WTC11 (cell line): ENCODE measurements at regions not wholly inside any gene's neighbourhood (a gene's known extent, or its start where the extent isn't known, plus 50 kb on each side); places are given as distances from the start of the nearest gene placed in this dataset.

Experiments used
- ATAC-seq: fragments of 200-7000 bp; cut with Tn5 transposase; 2 replicates; pipeline ENCODE4 v1.10.0; 2021; ENCODE audit warnings: mild to moderate bottlenecking, moderate library complexity
- CTCF ChIA-PET: fragments of 300-600 bp; sonication (Branson Sonifier 250); formaldehyde crosslinking; loops from one replicate; lab custom pipeline; 2021; ENCODE audit warnings: antibody characterized with exemption; lab: Charles Lee
- POLR2A ChIA-PET: fragments of 350-600 bp; sonication (Branson Sonifier 250); formaldehyde crosslinking; loops from one replicate; lab custom pipeline; 2021; ENCODE audit warnings: antibody characterized with exemption; lab: Charles Lee
- DNase-seq: peaks from one replicate; pipeline ENCODE4 v3.0.0; 2021; ENCODE audit warnings: low spot score
- H3K27ac Mint-ChIP-seq: 2 replicates; pipeline ENCODE4 v1.8.0; 2021; ENCODE audit warnings: mixed read lengths
- H3K27me3 Mint-ChIP-seq: 2 replicates; pipeline ENCODE4 v1.8.0; 2021; ENCODE audit warnings: low read depth, mild to moderate bottlenecking, moderate library complexity, mixed read lengths
- H3K36me3 Mint-ChIP-seq: 2 replicates; pipeline ENCODE4 v1.8.0; 2021; ENCODE audit warnings: mixed read lengths
- H3K4me1 Mint-ChIP-seq: 2 replicates; pipeline ENCODE4 v1.8.0; 2022; ENCODE audit warnings: mixed read lengths
- H3K4me3 Mint-ChIP-seq: 2 replicates; pipeline ENCODE4 v1.8.0; 2021; ENCODE audit warnings: mild to moderate bottlenecking, moderate library complexity, mixed read lengths
- H3K9me3 Mint-ChIP-seq: 2 replicates; pipeline ENCODE4 v1.8.0; 2021; ENCODE audit warnings: mixed read lengths
- ATF6 ChIP-seq: sonication (generic); formaldehyde crosslinking; IDR thresholded peaks from 2 replicates; pipeline ENCODE4 v1.8.1; 2023; ENCODE audit warnings: mild to moderate bottlenecking, missing genetic modification reagents
- ERG ChIP-seq: fragments of 250-450 bp; sonication (Bioruptor Pico); IDR thresholded peaks from 2 replicates; pipeline ENCODE4 v1.8.0; 2021; ENCODE audit warnings: mild to moderate bottlenecking
- ETV6 ChIP-seq: sonication (generic); formaldehyde crosslinking; IDR thresholded peaks from 2 replicates; pipeline ENCODE4 v1.8.1; 2022; ENCODE audit warnings: mild to moderate bottlenecking, missing genetic modification reagents
- FOXK1 ChIP-seq: sonication (generic); formaldehyde crosslinking; IDR thresholded peaks from 2 replicates; pipeline ENCODE4 v1.8.0; 2022; ENCODE audit warnings: mild to moderate bottlenecking, moderate library complexity, missing genetic modification reagents
- GABPB1 ChIP-seq: sonication (generic); formaldehyde crosslinking; IDR thresholded peaks from 2 replicates; pipeline ENCODE4 v1.8.1; 2023; ENCODE audit warnings: mild to moderate bottlenecking, missing genetic modification reagents
- IRF2 ChIP-seq: sonication (generic); formaldehyde crosslinking; IDR thresholded peaks from 2 replicates; pipeline ENCODE4 v1.8.0; 2022; ENCODE audit warnings: low read depth, missing genetic modification reagents, borderline replicate concordance
- JAZF1 ChIP-seq: fragments of 250-450 bp; sonication (Bioruptor Pico); IDR thresholded peaks from 2 replicates; pipeline ENCODE4 v1.9.0; 2021; ENCODE audit warnings: moderate library complexity, mild to moderate bottlenecking, inconsistent platforms
- MXD4 ChIP-seq: fragments of 250-450 bp; sonication (Bioruptor Pico); IDR thresholded peaks from 2 replicates; pipeline ENCODE4 v1.8.0; 2021; ENCODE audit warnings: mild to moderate bottlenecking, moderate library complexity, borderline replicate concordance
- NFE2L1 ChIP-seq: sonication (generic); formaldehyde crosslinking; IDR thresholded peaks from 2 replicates; pipeline ENCODE4 v1.8.1; 2023; ENCODE audit warnings: missing genetic modification reagents
- NR2C2 ChIP-seq: sonication (generic); formaldehyde crosslinking; IDR thresholded peaks from 2 replicates; pipeline ENCODE4 v1.8.0; 2022; ENCODE audit warnings: mild to moderate bottlenecking, missing genetic modification reagents
- NR3C1 ChIP-seq: sonication (generic); formaldehyde crosslinking; conservative IDR thresholded peaks from 2 replicates; pipeline ENCODE4 v1.8.1; 2023; ENCODE audit warnings: low read depth, mild to moderate bottlenecking, missing genetic modification reagents
- PRRX2 ChIP-seq: fragments of 250-450 bp; sonication (Bioruptor Pico); IDR thresholded peaks from 2 replicates; pipeline ENCODE4 v1.8.0; 2021; ENCODE audit warnings: mild to moderate bottlenecking
- SP1 ChIP-seq: sonication (generic); formaldehyde crosslinking; conservative IDR thresholded peaks from 2 replicates; pipeline ENCODE4 v1.8.1; 2022; ENCODE audit warnings: missing genetic modification reagents
- TEAD1 ChIP-seq: sonication (generic); formaldehyde crosslinking; IDR thresholded peaks from 2 replicates; pipeline ENCODE4 v1.8.0; 2022; ENCODE audit warnings: mild to moderate bottlenecking, missing genetic modification reagents
- TP53 ChIP-seq: sonication (generic); formaldehyde crosslinking; IDR thresholded peaks from 2 replicates; pipeline ENCODE4 v1.8.1; 2023; ENCODE audit warnings: mild to moderate bottlenecking, missing genetic modification reagents
- ZNF138 ChIP-seq: sonication (generic); formaldehyde crosslinking; conservative IDR thresholded peaks from 2 replicates; pipeline ENCODE4 v1.8.1; 2022; ENCODE audit warnings: mild to moderate bottlenecking, moderate library complexity, missing genetic modification reagents
- ZNF317 ChIP-seq: sonication (generic); formaldehyde crosslinking; IDR thresholded peaks from 2 replicates; pipeline ENCODE4 v1.8.1; 2023; ENCODE audit warnings: low read depth, mild to moderate bottlenecking, moderate library complexity, missing genetic modification reagents, borderline replicate concordance
- ZNF671 ChIP-seq: fragments of 250-450 bp; sonication (Bioruptor Pico); IDR thresholded peaks from 2 replicates; pipeline ENCODE4 v1.8.0; 2021; ENCODE audit warnings: mild to moderate bottlenecking
- TF ChIP-seq, protein P1 (sequence below): sonication (generic); formaldehyde crosslinking; conservative IDR thresholded peaks from 2 replicates; pipeline ENCODE4 v1.8.1; 2022; ENCODE audit warnings: mild to moderate bottlenecking, missing genetic modification reagents
- TF ChIP-seq, protein P2 (sequence below): fragments of 250-450 bp; sonication (Bioruptor Pico); IDR thresholded peaks from 2 replicates; pipeline ENCODE4 v1.9.0; 2021; ENCODE audit warnings: moderate library complexity, mild to moderate bottlenecking, inconsistent platforms, borderline replicate concordance
- TF ChIP-seq, protein P3 (sequence below): sonication (generic); formaldehyde crosslinking; IDR thresholded peaks from 2 replicates; pipeline ENCODE4 v1.8.1; 2023; ENCODE audit warnings: mild to moderate bottlenecking, missing genetic modification reagents, moderate library complexity
- TF ChIP-seq, protein P4 (sequence below): sonication (generic); formaldehyde crosslinking; IDR thresholded peaks from 2 replicates; pipeline ENCODE4 v1.8.1; 2022; ENCODE audit warnings: missing genetic modification reagents, borderline replicate concordance

GRCh38 chr12:28130234-28130624, 60.0 kb upstream of the CCDC91 start (continued):
- no peak for TF ChIP-seq TP53 (CRISPR knock-in tag)
- no peak for TF ChIP-seq GABPB1 (CRISPR knock-in tag)

GRCh38 chr12:28130625-28131598, 59.3 kb upstream of the CCDC91 start:
- no peak for DNase-seq
- POLR2A ChIA-PET, result no interaction called here
- H3K27me3 Mint-ChIP-seq, result no peaks in the 10 kb centered on the region
- no peak overlapping the region for H3K4me3 Mint-ChIP-seq
- no peaks in the 10 kb centered on the region for H3K9me3 Mint-ChIP-seq
- TF ChIP-seq, protein P1, sequence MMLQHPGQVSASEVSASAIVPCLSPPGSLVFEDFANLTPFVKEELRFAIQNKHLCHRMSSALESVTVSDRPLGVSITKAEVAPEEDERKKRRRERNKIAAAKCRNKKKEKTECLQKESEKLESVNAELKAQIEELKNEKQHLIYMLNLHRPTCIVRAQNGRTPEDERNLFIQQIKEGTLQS (CRISPR knock-in tag), result no peak
- TF ChIP-seq ZNF138 (CRISPR knock-in tag), result no peak
- no peak for TF ChIP-seq ATF6 (CRISPR knock-in tag)
- no peak for TF ChIP-seq TP53 (CRISPR knock-in tag)
- no peak for TF ChIP-seq NR2C2 (CRISPR knock-in tag)
- no peak for TF ChIP-seq ZNF671 (CRISPR knock-in tag)
- TF ChIP-seq FOXK1, result no peak
- TF ChIP-seq ERG, result no peak
- TF ChIP-seq PRRX2 (CRISPR knock-in tag), result no peak
- TF ChIP-seq NFE2L1 (CRISPR knock-in tag), result no peak
- no peaks in the 10 kb centered on the region for H3K36me3 Mint-ChIP-seq
- CTCF ChIA-PET, result no interaction called here
- H3K27ac Mint-ChIP-seq, result no peak overlapping the region
- ATAC-seq, result no peak
- peaks cover 6% of the 10 kb centered on the region; the same call in 1 of the 2 replicates for H3K4me1 Mint-ChIP-seq

- H3K27me3 Mint-ChIP-seq, result no peaks in the 10 kb centered on the region
- H3K9me3 Mint-ChIP-seq, result no peaks in the 10 kb centered on the region
- H3K36me3 Mint-ChIP-seq, result no peaks in the 10 kb centered on the region
- POLR2A ChIA-PET, result no interaction called here
- H3K27ac Mint-ChIP-seq, result no peak overlapping the region
- DNase-seq (no peak), ATAC-seq (no peak)
- H3K4me1 Mint-ChIP-seq, result peaks cover 6% of the 10 kb centered on the region; the same call in 1 of the 2 replicates
- CTCF ChIA-PET, result no interaction called here
- no peak overlapping the region for H3K4me3 Mint-ChIP-seq
- no peak for TF ChIP-seq JAZF1 (CRISPR knock-in tag)
- no peak for TF ChIP-seq IRF2 (CRISPR knock-in tag)
- TF ChIP-seq NR2C2 (CRISPR knock-in tag), result no peak
- no peak for TF ChIP-seq ZNF317 (CRISPR knock-in tag)
- no peak for TF ChIP-seq ETV6 (CRISPR knock-in tag)
- TF ChIP-seq NR3C1, result no peak
- TF ChIP-seq MXD4 (CRISPR knock-in tag), result no peak
- TF ChIP-seq, protein P2, sequence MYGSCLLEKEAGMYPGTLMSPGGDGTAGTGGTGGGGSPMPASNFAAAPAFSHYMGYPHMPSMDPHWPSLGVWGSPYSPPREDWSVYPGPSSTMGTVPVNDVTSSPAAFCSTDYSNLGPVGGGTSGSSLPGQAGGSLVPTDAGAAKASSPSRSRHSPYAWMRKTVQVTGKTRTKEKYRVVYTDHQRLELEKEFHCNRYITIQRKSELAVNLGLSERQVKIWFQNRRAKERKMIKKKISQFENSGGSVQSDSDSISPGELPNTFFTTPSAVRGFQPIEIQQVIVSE (CRISPR knock-in tag), result no peak
- no peak for TF ChIP-seq SP1 (CRISPR knock-in tag)
- TF ChIP-seq, protein P3, sequence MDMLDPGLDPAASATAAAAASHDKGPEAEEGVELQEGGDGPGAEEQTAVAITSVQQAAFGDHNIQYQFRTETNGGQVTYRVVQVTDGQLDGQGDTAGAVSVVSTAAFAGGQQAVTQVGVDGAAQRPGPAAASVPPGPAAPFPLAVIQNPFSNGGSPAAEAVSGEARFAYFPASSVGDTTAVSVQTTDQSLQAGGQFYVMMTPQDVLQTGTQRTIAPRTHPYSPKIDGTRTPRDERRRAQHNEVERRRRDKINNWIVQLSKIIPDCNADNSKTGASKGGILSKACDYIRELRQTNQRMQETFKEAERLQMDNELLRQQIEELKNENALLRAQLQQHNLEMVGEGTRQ (CRISPR knock-in tag), result no peak
- no peak for TF ChIP-seq TEAD1 (CRISPR knock-in tag)
- TF ChIP-seq, protein P4, sequence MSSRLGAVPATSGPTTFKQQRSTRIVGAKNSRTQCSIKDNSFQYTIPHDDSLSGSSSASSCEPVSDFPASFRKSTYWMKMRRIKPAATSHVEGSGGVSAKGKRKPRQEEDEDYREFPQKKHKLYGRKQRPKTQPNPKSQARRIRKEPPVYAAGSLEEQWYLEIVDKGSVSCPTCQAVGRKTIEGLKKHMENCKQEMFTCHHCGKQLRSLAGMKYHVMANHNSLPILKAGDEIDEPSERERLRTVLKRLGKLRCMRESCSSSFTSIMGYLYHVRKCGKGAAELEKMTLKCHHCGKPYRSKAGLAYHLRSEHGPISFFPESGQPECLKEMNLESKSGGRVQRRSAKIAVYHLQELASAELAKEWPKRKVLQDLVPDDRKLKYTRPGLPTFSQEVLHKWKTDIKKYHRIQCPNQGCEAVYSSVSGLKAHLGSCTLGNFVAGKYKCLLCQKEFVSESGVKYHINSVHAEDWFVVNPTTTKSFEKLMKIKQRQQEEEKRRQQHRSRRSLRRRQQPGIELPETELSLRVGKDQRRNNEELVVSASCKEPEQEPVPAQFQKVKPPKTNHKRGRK (CRISPR knock-in tag), result no peak
- TF ChIP-seq, all 79 proteins: peak for 0
Measured at GRCh38 chr12:28132398-28132797, 57.9 kb upstream of the CCDC91 start.
